ENCODE measurements at regions not wholly inside any gene's neighbourhood (a gene's known extent, or its start where the extent isn't known, plus 50 kb on each side); places are given as distances from the start of the nearest gene placed in this dataset.

GRCh38 chr3:124559846-124560574, 170.2 kb upstream of the UMPS start:
- DNase-seq = peak; percentile 79
- CTCF ChIA-PET = interaction anchor here (0.5 to 3.9 kb wide), 16 partner anchors 10 to 811 kb away, joined by 3 to 47 read pairs (median 3); no protein-coding TSS in a partner anchor
- Mint-ChIP-seq H3K4me1 (no peaks in the 10 kb centered on the region), H3K36me3 (no peaks in the 10 kb centered on the region), H3K27me3 (peaks cover 68% of the 10 kb centered on the region), H3K27ac (no peak overlapping the region), H3K9me3 (no peaks in the 10 kb centered on the region), H3K4me3 (no peak overlapping the region)

GRCh38 chr3:124560666-124561215, 169.5 kb upstream of the UMPS start:
- H3K36me3 Mint-ChIP-seq = no peaks in the 10 kb centered on the region
- H3K27me3 Mint-ChIP-seq = peaks cover 72% of the 10 kb centered on the region
- CTCF ChIA-PET = interaction anchor here (0.7 to 3.9 kb wide), 11 partner anchors 9 to 200 kb away, joined by 3 to 47 read pairs (median 4); no protein-coding TSS in a partner anchor
- no peak for DNase-seq
- H3K4me3 Mint-ChIP-seq = no peak overlapping the region
- H3K4me1 Mint-ChIP-seq = no peaks in the 10 kb centered on the region
- no peak overlapping the region for H3K27ac Mint-ChIP-seq
- no peaks in the 10 kb centered on the region for H3K9me3 Mint-ChIP-seq

GRCh38 chr3:124562769-124563168, 167.5 kb upstream of the UMPS start:
- peaks cover 80% of the 10 kb centered on the region for H3K27me3 Mint-ChIP-seq
- no peak overlapping the region for H3K27ac Mint-ChIP-seq
- peaks cover 3% of the 10 kb centered on the region for H3K4me1 Mint-ChIP-seq
- no peaks in the 10 kb centered on the region for H3K36me3 Mint-ChIP-seq
- no peaks in the 10 kb centered on the region for H3K9me3 Mint-ChIP-seq
- CTCF ChIA-PET = interaction anchor here (1.1 to 2.3 kb wide), 3 partner anchors 12 to 127 kb away, joined by 4 to 24 read pairs (median 7); no protein-coding TSS in a partner anchor
- no peak overlapping the region for H3K4me3 Mint-ChIP-seq
- DNase-seq = no peak

- no peak overlapping the region for H3K27ac Mint-ChIP-seq
These were observed 166.9 kb upstream of the UMPS start for GRCh38 chr3:124563376-124563775.

GRCh38 chr3:124565013-124565412, 165.2 kb upstream of the UMPS start:
- Mint-ChIP-seq H3K4me3 (no peak overlapping the region), H3K36me3 (no peaks in the 10 kb centered on the region), H3K27me3 (peaks cover 72% of the 10 kb centered on the region), H3K9me3 (no peaks in the 10 kb centered on the region), H3K27ac (no peak overlapping the region), H3K4me1 (peaks cover 3% of the 10 kb centered on the region)
- peak; percentile 66 for DNase-seq
- CTCF ChIA-PET = interaction anchor here (1.1 to 3.6 kb wide), 7 partner anchors 12 to 195 kb away, joined by 3 to 46 read pairs (median 4); no protein-coding TSS in a partner anchor

More at GRCh38 chr3:124563376-124563775, 166.9 kb upstream of the UMPS start:
- Mint-ChIP-seq H3K9me3 (no peaks in the 10 kb centered on the region), H3K27me3 (peaks cover 77% of the 10 kb centered on the region), H3K4me1 (peaks cover 3% of the 10 kb centered on the region), H3K36me3 (no peaks in the 10 kb centered on the region), H3K4me3 (no peak overlapping the region)
- CTCF ChIA-PET = interaction anchor here (2.1 to 2.3 kb wide), 2 partner anchors 13 to 126 kb away, joined by 7 to 24 read pairs; no protein-coding TSS in a partner anchor
- DNase-seq = no peak

GRCh38 chr3:124565551-124565950, 164.7 kb upstream of the UMPS start:
- Mint-ChIP-seq H3K36me3 (no peaks in the 10 kb centered on the region), H3K4me1 (peaks cover 3% of the 10 kb centered on the region), H3K27ac (no peak overlapping the region), H3K9me3 (no peaks in the 10 kb centered on the region), H3K4me3 (no peak overlapping the region), H3K27me3 (peaks cover 67% of the 10 kb centered on the region)
- CTCF ChIA-PET = interaction anchor here (0.6 to 3.6 kb wide), 12 partner anchors 9 to 477 kb away, joined by 3 to 46 read pairs (median 4); no protein-coding TSS in a partner anchor
- DNase-seq = no peak

GRCh38 chr3:124566701-124567100, 163.6 kb upstream of the UMPS start:
- H3K36me3 Mint-ChIP-seq = no peaks in the 10 kb centered on the region
- H3K27ac Mint-ChIP-seq = no peak overlapping the region
- H3K27me3 Mint-ChIP-seq = peaks cover 65% of the 10 kb centered on the region
- peaks cover 3% of the 10 kb centered on the region for H3K4me1 Mint-ChIP-seq
- CTCF ChIA-PET = interaction anchor here (1.5 to 3.6 kb wide), 3 partner anchors 51 to 335 kb away, joined by 4 to 46 read pairs (median 4); no protein-coding TSS in a partner anchor
- H3K9me3 Mint-ChIP-seq = no peaks in the 10 kb centered on the region
- DNase-seq = no peak
- H3K4me3 Mint-ChIP-seq = no peak overlapping the region

- Mint-ChIP-seq H3K9me3 (no peaks in the 10 kb centered on the region), H3K4me3 (no peak overlapping the region), H3K27ac (no peak overlapping the region), H3K4me1 (peaks cover 3% of the 10 kb centered on the region), H3K36me3 (no peaks in the 10 kb centered on the region), H3K27me3 (peaks cover 61% of the 10 kb centered on the region)
- CTCF ChIA-PET = interaction anchor here (1.5 to 3.6 kb wide), 3 partner anchors 51 to 334 kb away, joined by 4 to 46 read pairs (median 4); no protein-coding TSS in a partner anchor
- no peak for DNase-seq
These were observed 163.1 kb upstream of the UMPS start for GRCh38 chr3:124567179-124567578.

- Mint-ChIP-seq H3K27me3 (peaks cover 59% of the 10 kb centered on the region), H3K4me3 (no peak overlapping the region), H3K27ac (no peak overlapping the region), H3K36me3 (no peaks in the 10 kb centered on the region), H3K9me3 (no peaks in the 10 kb centered on the region), H3K4me1 (peaks cover 10% of the 10 kb centered on the region)
- CTCF ChIA-PET = interaction anchor here (0.5 to 3.1 kb wide), 3 partner anchors 10 to 558 kb away, joined by 3 to 16 read pairs (median 13); no protein-coding TSS in a partner anchor
- DNase-seq = no peak
These were observed 160.5 kb upstream of the UMPS start for GRCh38 chr3:124569761-124570160.

GRCh38 chr3:124570232-124570631, 160.0 kb upstream of the UMPS start:
- Mint-ChIP-seq H3K4me3 (no peak overlapping the region), H3K27ac (no peak overlapping the region), H3K4me1 (peaks cover 14% of the 10 kb centered on the region), H3K36me3 (no peaks in the 10 kb centered on the region), H3K27me3 (peaks cover 54% of the 10 kb centered on the region), H3K9me3 (no peaks in the 10 kb centered on the region)
- no peak for DNase-seq
- CTCF ChIA-PET = interaction anchor here (1.2 to 3.1 kb wide), 3 partner anchors 11 to 120 kb away, joined by 5 to 16 read pairs (median 13); no protein-coding TSS in a partner anchor

GRCh38 chr3:124572851-124573405, 157.3 kb upstream of the UMPS start:
- Mint-ChIP-seq H3K4me3 (no peak overlapping the region), H3K27me3 (peaks cover 32% of the 10 kb centered on the region), H3K36me3 (no peaks in the 10 kb centered on the region), H3K9me3 (no peaks in the 10 kb centered on the region), H3K27ac (no peak overlapping the region), H3K4me1 (peaks cover 18% of the 10 kb centered on the region)
- CTCF ChIA-PET = interaction anchor here (1.8 kb wide), 1 partner anchor 116 kb away, joined by 4 read pairs; no protein-coding TSS in a partner anchor
- no peak for DNase-seq

- no peak for DNase-seq
- CTCF ChIA-PET = no interaction called here
- H3K9me3 Mint-ChIP-seq = no peaks in the 10 kb centered on the region
- no peak overlapping the region for H3K27ac Mint-ChIP-seq
- peaks cover 34% of the 10 kb centered on the region for H3K27me3 Mint-ChIP-seq
- no peak overlapping the region for H3K4me3 Mint-ChIP-seq
- no peaks in the 10 kb centered on the region for H3K36me3 Mint-ChIP-seq
- H3K4me1 Mint-ChIP-seq = peaks cover 18% of the 10 kb centered on the region
These were observed 156.2 kb upstream of the UMPS start for GRCh38 chr3:124574012-124574411.

- H3K9me3 Mint-ChIP-seq = no peaks in the 10 kb centered on the region
- H3K4me3 Mint-ChIP-seq = no peak overlapping the region
- CTCF ChIA-PET = interaction anchor here (1.2 to 1.7 kb wide), 3 partner anchors 11 to 112 kb away, joined by 3 to 10 read pairs (median 6); no protein-coding TSS in a partner anchor
- peaks cover 18% of the 10 kb centered on the region for H3K4me1 Mint-ChIP-seq
- H3K36me3 Mint-ChIP-seq = no peaks in the 10 kb centered on the region
- H3K27ac Mint-ChIP-seq = no peak overlapping the region
- no peak for DNase-seq
- peaks cover 31% of the 10 kb centered on the region for H3K27me3 Mint-ChIP-seq
These were observed 153.4 kb upstream of the UMPS start for GRCh38 chr3:124576565-124577493.
